Inferior parietal cortex (tissue), 1 donor: ENCODE measurements at regions not wholly inside any gene's neighbourhood (a gene's known extent, or its start where the extent isn't known, plus 50 kb on each side); places are given as distances from the start of the nearest gene placed in this dataset.

ENCODE experiments used
- DNase-seq: peaks from one replicate; pipeline ENCODE4 v3.0.0-alpha.2; 2016; ENCODE audit errors: extremely low spot score

GRCh38 chr11:88448131-88448670 lies 110.7 kb upstream of the CTSC start:
- no peak for DNase-seq

GRCh38 chr11:88447281-88447680 lies 109.7 kb upstream of the CTSC start:
- DNase-seq: no peak

- DNase-seq: no peak
Measured at GRCh38 chr11:88439356-88439755, 101.8 kb upstream of the CTSC start.

- DNase-seq: no peak
Measured at GRCh38 chr11:88438721-88439120, 101.2 kb upstream of the CTSC start.

- no peak for DNase-seq
Measured at GRCh38 chr11:88435415-88435814, 97.9 kb upstream of the CTSC start.

- DNase-seq: no peak
Measured at GRCh38 chr11:88434333-88434976, 96.9 kb upstream of the CTSC start.

GRCh38 chr11:88433536-88434230 lies 96.1 kb upstream of the CTSC start:
- DNase-seq: no peak

- no peak for DNase-seq
Measured at GRCh38 chr11:88431675-88432341, 94.3 kb upstream of the CTSC start.

- no peak for DNase-seq
Measured at GRCh38 chr11:88428959-88429358, 91.4 kb upstream of the CTSC start.

- DNase-seq: no peak
Measured at GRCh38 chr11:88427719-88428118, 90.2 kb upstream of the CTSC start.

GRCh38 chr11:88424881-88425280 lies 87.3 kb upstream of the CTSC start:
- no peak for DNase-seq

GRCh38 chr11:88421530-88421929 lies 84.0 kb upstream of the CTSC start:
- DNase-seq: peak; percentile 44

GRCh38 chr11:88420165-88420791 lies 82.7 kb upstream of the CTSC start:
- peak; percentile 49 for DNase-seq

- DNase-seq: no peak
Measured at GRCh38 chr11:88418508-88418907, 81.0 kb upstream of the CTSC start.

GRCh38 chr11:88415495-88415894 lies 78.0 kb upstream of the CTSC start:
- no peak for DNase-seq

GRCh38 chr11:88414981-88415413 lies 77.5 kb upstream of the CTSC start:
- DNase-seq: no peak

- no peak for DNase-seq
Measured at GRCh38 chr11:88414385-88414861, 76.9 kb upstream of the CTSC start.

- no peak for DNase-seq
Measured at GRCh38 chr11:88411265-88411664, 73.7 kb upstream of the CTSC start.

- no peak for DNase-seq
Measured at GRCh38 chr11:88410656-88411055, 73.1 kb upstream of the CTSC start.

GRCh38 chr11:88410056-88410455 lies 72.5 kb upstream of the CTSC start:
- DNase-seq: no peak

GRCh38 chr11:88406876-88407275 lies 69.3 kb upstream of the CTSC start:
- no peak for DNase-seq

GRCh38 chr11:88405853-88406252 lies 68.3 kb upstream of the CTSC start:
- no peak for DNase-seq
